ENCODE measurements at regions not wholly inside any gene's neighbourhood (a gene's known extent, or its start where the extent isn't known, plus 50 kb on each side); places are given as distances from the start of the nearest gene placed in this dataset.

DNA sequence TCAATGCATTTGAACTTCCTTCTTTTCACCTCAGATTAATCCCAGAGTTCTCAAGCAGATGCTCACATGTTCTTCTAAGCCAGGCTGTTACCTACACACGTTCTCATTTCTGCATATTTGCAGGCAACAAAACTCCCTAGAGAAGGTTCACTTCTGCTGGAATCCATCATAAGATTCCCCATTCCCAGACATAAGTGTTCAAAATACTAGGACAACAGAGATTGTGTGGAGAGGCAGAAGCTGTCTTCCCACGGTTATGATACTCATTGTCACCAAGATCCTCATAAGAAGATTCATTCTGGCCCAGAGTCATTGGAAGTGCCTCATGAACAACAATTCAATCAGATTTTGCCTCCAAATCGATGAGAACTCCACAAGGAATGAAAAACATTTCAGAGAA is 931.6 kb upstream of the MIR17HG start:
- Histone ChIP-seq H3K9me3 (ENCODE audit: control insufficient read depth, low read length) (no peaks in the 10 kb centered on the region), H3K27me3 (ENCODE audit: control insufficient read depth, insufficient read depth, low read length) (no peaks in the 10 kb centered on the region), H2AFZ (no peak overlapping the region), H3K4me2 (ENCODE audit: low read length) (no peak overlapping the region), H3K27ac (no peak overlapping the region), H3K36me3 (ENCODE audit: control insufficient read depth, insufficient read depth, low read length) (no peaks in the 10 kb centered on the region), H3K4me1 (no peaks in the 10 kb centered on the region), H3K79me2 (no peaks in the 10 kb centered on the region), H3K4me3 (ENCODE audit: low read depth, low read length) (no peak overlapping the region), H3K9ac (no peak overlapping the region)
- TF ChIP-seq, protein P1, sequence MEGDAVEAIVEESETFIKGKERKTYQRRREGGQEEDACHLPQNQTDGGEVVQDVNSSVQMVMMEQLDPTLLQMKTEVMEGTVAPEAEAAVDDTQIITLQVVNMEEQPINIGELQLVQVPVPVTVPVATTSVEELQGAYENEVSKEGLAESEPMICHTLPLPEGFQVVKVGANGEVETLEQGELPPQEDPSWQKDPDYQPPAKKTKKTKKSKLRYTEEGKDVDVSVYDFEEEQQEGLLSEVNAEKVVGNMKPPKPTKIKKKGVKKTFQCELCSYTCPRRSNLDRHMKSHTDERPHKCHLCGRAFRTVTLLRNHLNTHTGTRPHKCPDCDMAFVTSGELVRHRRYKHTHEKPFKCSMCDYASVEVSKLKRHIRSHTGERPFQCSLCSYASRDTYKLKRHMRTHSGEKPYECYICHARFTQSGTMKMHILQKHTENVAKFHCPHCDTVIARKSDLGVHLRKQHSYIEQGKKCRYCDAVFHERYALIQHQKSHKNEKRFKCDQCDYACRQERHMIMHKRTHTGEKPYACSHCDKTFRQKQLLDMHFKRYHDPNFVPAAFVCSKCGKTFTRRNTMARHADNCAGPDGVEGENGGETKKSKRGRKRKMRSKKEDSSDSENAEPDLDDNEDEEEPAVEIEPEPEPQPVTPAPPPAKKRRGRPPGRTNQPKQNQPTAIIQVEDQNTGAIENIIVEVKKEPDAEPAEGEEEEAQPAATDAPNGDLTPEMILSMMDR (IDR thresholded peaks at IDR 0.05), result no peak

DNA sequence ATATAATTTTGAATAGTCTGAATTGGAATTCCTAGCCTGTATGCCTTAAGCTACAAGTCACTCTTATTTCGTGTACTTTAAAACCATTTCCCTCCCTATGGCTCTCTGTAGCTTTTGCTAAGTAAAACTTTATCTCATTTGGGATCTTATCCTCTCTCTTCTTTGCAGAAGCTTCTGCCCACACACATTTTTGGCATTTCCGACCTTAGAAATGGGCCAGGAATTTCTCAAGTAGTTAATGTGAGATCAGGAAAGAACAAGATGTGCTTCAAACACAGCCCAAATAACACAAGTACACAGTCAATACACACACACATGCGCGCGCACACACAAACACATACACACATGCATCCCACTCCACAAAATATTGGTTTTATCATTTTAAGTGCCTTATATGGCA is 931.0 kb upstream of the MIR17HG start:
- Histone ChIP-seq H3K4me3 (ENCODE audit: low read depth, low read length) (no peak overlapping the region), H2AFZ (no peak overlapping the region), H3K79me2 (no peaks in the 10 kb centered on the region), H3K4me2 (ENCODE audit: low read length) (no peak overlapping the region), H3K36me3 (ENCODE audit: control insufficient read depth, insufficient read depth, low read length) (no peaks in the 10 kb centered on the region), H3K27ac (no peak overlapping the region), H3K9me3 (ENCODE audit: control insufficient read depth, low read length) (no peaks in the 10 kb centered on the region), H3K27me3 (ENCODE audit: control insufficient read depth, insufficient read depth, low read length) (no peaks in the 10 kb centered on the region), H3K4me1 (no peaks in the 10 kb centered on the region), H3K9ac (no peak overlapping the region)
- TF ChIP-seq, protein P1 (IDR thresholded peaks at IDR 0.05), result no peak

DNA sequence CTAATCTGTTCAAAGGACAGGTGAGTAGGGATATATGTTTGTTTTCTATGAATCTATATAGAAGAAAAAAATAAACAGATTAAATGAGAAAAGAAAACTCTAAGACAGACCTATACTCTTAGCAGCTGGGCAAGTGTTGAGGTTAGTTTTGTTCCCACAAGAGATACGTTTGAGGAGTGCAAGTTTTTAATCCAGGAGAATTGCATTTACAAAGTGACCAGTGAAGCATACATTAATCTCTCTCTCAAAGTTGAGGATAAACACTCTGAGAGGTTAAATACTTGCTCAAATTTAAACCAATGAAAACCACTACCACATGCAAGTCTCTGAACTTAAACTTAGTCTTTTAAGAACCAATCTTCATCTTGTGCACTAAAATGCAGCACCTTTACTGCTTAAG is 930.5 kb upstream of the MIR17HG start:
- no peaks in the 10 kb centered on the region for H3K27me3 ChIP-seq (ENCODE audit: control insufficient read depth, insufficient read depth, low read length)
- no peak overlapping the region for H3K27ac ChIP-seq
- no peaks in the 10 kb centered on the region for H3K36me3 ChIP-seq (ENCODE audit: control insufficient read depth, insufficient read depth, low read length)
- no peak overlapping the region for H3K9ac ChIP-seq
- no peaks in the 10 kb centered on the region for H3K79me2 ChIP-seq
- no peaks in the 10 kb centered on the region for H3K9me3 ChIP-seq (ENCODE audit: control insufficient read depth, low read length)
- TF ChIP-seq, protein P1 (IDR thresholded peaks at IDR 0.05), result no peak
- H2AFZ ChIP-seq, result no peak overlapping the region
- no peak overlapping the region for H3K4me3 ChIP-seq (ENCODE audit: low read depth, low read length)
- H3K4me2 ChIP-seq (ENCODE audit: low read length), result no peak overlapping the region
- H3K4me1 ChIP-seq, result no peaks in the 10 kb centered on the region

DNA sequence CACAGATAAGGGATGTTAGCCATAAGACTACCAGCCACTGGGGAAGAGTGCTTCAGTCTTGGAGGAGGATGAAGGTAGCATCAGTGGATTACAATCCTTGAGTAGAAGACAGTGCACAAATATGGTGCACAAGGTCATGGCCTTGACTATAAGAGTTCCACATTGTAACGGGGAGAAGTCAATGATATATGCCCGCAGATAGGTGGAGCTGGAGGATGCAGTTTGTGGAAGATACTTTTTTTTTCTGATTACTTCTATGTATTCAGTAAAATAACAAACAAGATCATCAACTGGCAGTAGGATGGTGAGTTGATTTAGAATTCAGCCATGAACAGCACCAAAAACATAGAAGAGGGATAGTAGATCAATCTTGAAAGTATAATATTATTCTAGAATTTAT is 926.8 kb upstream of the MIR17HG start:
- no peaks in the 10 kb centered on the region for H3K36me3 ChIP-seq (ENCODE audit: control insufficient read depth, insufficient read depth, low read length)
- H2AFZ ChIP-seq, result no peak overlapping the region
- no peaks in the 10 kb centered on the region for H3K79me2 ChIP-seq
- H3K4me2 ChIP-seq (ENCODE audit: low read length), result no peak overlapping the region
- no peak overlapping the region for H3K9ac ChIP-seq
- H3K9me3 ChIP-seq (ENCODE audit: control insufficient read depth, low read length), result no peaks in the 10 kb centered on the region
- no peak overlapping the region for H3K27ac ChIP-seq
- no peaks in the 10 kb centered on the region for H3K4me1 ChIP-seq
- TF ChIP-seq, protein P1 (IDR thresholded peaks at IDR 0.05), result no peak
- H3K4me3 ChIP-seq (ENCODE audit: low read depth, low read length), result no peak overlapping the region
- no peaks in the 10 kb centered on the region for H3K27me3 ChIP-seq (ENCODE audit: control insufficient read depth, insufficient read depth, low read length)

DNA sequence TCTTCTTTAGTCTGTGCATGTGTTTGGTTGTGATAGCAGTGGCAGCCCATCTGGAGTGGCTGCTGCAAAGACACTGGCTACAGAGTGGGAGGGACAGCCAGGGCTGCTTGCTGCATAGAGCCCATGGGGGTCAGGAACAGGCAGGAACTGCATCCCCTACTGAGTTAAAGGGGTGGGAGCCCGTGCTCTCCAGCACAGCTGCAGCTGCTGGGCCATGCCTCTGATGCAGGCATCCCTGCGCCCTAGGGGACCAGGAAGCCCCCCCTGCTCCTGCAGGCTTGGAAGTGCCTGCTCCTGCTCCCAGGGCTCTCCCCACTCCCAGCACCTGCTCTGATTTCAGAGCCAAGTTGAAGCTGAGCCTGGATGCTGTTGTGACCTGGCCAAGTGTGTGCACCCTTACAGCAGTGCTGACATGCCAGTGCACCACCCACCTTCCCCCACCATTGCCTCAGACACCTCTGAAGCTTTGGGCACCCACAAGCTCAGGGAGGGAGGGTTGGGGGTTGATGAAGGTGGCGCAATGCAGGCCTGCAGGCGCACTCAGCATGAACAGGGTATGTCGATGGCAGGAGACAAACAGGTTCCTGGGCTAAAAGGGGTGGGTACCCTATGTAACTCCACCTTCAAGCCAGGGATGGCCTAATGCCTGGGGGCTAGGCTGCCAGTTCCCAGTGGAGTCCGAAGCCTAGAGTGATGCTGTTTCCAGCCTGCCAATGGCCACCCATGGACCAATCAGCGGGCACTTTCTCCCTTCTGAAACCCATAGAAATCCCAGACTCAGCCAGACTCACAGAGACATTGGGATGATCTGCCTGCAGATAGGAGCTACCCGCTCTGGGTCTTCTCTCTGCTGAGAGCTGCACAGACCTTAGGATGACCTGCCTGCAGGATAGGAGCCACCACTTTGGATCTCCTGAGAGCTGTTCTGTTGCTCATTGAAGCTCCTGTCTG is 919.9 kb upstream of the MIR17HG start:
- H3K36me3 ChIP-seq (ENCODE audit: control insufficient read depth, insufficient read depth, low read length), result no peaks in the 10 kb centered on the region
- H3K4me1 ChIP-seq, result no peaks in the 10 kb centered on the region
- no peak overlapping the region for H3K4me3 ChIP-seq (ENCODE audit: low read depth, low read length)
- no peak overlapping the region for H2AFZ ChIP-seq
- H3K9ac ChIP-seq, result no peak overlapping the region
- H3K4me2 ChIP-seq (ENCODE audit: low read length), result no peak overlapping the region
- H3K79me2 ChIP-seq, result no peaks in the 10 kb centered on the region
- no peaks in the 10 kb centered on the region for H3K9me3 ChIP-seq (ENCODE audit: control insufficient read depth, low read length)
- H3K27ac ChIP-seq, result no peak overlapping the region
- no peaks in the 10 kb centered on the region for H3K27me3 ChIP-seq (ENCODE audit: control insufficient read depth, insufficient read depth, low read length)
- TF ChIP-seq, protein P1 (IDR thresholded peaks at IDR 0.05), result no peak

All from parathyroid adenoma (tissue), 2 donors.